ENCODE measurements at regions not wholly inside any gene's neighbourhood (a gene's known extent, or its start where the extent isn't known, plus 50 kb on each side); places are given as distances from the start of the nearest gene placed in this dataset.

DNA sequence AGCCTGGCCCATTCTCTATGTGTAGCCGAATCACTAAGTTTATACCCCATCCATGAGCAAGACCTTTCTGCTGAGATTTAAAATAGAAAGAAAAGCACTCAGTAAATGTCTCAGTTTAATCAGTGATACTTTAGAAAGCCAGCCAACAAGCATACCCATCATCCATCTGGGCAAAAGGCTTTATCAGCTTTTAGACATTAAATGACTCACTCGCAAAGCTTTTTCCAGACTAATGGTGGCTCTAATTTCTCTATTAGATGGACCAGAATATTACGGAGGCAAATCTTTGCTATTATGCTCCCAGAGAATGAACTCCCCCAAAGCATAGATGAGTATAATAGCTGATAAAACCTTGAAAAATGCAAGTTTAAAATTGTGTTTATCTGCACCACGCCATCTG lies 727.8 kb downstream of the GBE1 start:
- no peak overlapping the region for H3K9ac ChIP-seq (ENCODE audit: insufficient read depth in 1 of 2, low read depth in 2 of 2, low read length in 2 of 2)
- no peak for FAIRE-seq
- no peak overlapping the region for H3K27ac ChIP-seq (ENCODE audit: extremely low read depth, low read depth, low read length)
- no peak for DNase-seq (ENCODE audit: extremely low read depth in 1 of 4, low spot score in 3 of 4)
- no peaks in the 10 kb centered on the region for H3K27me3 ChIP-seq (ENCODE audit: control insufficient read depth in 2 of 2, insufficient read depth in 2 of 2, low read length in 2 of 2)
- WGBS (ENCODE audit: insufficient coverage, low coverage, missing lambda C conversion rate) = 0% methylated on average over 4 of the region's 4 CpGs
- H3K4me1 ChIP-seq (replicated peaks in 1 of 2; ENCODE audit: control insufficient read depth in 2 of 2, insufficient read depth in 2 of 2, low read length in 2 of 2) = no peaks in the 10 kb centered on the region
- H4K20me1 ChIP-seq (replicated peaks; ENCODE audit: control insufficient read depth, insufficient read depth, low read length) = no peaks in the 10 kb centered on the region
- H3K36me3 ChIP-seq (ENCODE audit: control insufficient read depth, insufficient read depth, low read length) = no peaks in the 10 kb centered on the region
- BruUV-seq (replicated peaks) = no TSS peak
- no peak overlapping the region for H3K4me2 ChIP-seq (ENCODE audit: insufficient read depth, low read length)
- intact Hi-C loops (cut with micrococcal nuclease) = no loop called here
- no peak for TF ChIP-seq CCAR2 (IDR thresholded peaks at IDR 0.05; ENCODE audit: low read depth, low read length)
- in situ Hi-C loops (cut with MboI) = no loop called here
- no peaks in the 10 kb centered on the region for H3K9me3 ChIP-seq (replicated peaks; ENCODE audit: control insufficient read depth, insufficient read depth, low read depth, low read length)
- H3K79me2 ChIP-seq (ENCODE audit: control insufficient read depth, insufficient read depth, low read length) = no peaks in the 10 kb centered on the region
- ChIA-PET POLR2A (no interaction called here), CTCF (ENCODE audit: low intra/inter-chr PET ratio) (no interaction called here)
- H3K4me3 ChIP-seq = no peak overlapping the region
- H2AFZ ChIP-seq (ENCODE audit: low read depth, low read length) = no peak overlapping the region
- ATAC-seq = no peak
- no peaks in the 10 kb centered on the region for H3K9me1 ChIP-seq (ENCODE audit: control insufficient read depth, insufficient read depth, low read length)

DNA sequence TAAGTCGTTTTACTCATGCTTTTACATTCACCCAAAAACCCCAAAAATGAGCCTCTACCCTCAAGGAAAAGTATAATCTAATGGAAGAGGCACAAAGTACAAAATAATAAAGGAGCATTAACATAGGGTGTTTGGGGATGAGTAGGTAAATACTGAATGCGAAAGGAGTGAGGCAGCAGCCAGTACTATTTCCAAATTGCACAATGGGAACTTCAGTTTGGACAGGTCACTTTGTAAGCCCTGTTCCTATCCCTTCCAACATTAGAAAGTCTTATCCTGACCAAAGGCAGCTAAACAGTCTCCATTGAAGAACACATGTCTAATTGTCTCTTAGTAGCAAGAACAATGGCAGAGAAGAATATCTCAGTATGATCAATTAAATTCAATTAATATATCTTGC lies 728.3 kb downstream of the GBE1 start:
- ChIA-PET CTCF (ENCODE audit: low intra/inter-chr PET ratio) (no interaction called here), POLR2A (no interaction called here)
- no peak overlapping the region for H2AFZ ChIP-seq (ENCODE audit: low read depth, low read length)
- H3K4me1 ChIP-seq (replicated peaks in 1 of 2; ENCODE audit: control insufficient read depth in 2 of 2, insufficient read depth in 2 of 2, low read length in 2 of 2) = no peaks in the 10 kb centered on the region
- no peak overlapping the region for H3K4me2 ChIP-seq (ENCODE audit: insufficient read depth, low read length)
- no peaks in the 10 kb centered on the region for H3K27me3 ChIP-seq (ENCODE audit: control insufficient read depth in 2 of 2, insufficient read depth in 2 of 2, low read length in 2 of 2)
- TF ChIP-seq CBFA2T3 (IDR thresholded peaks at IDR 0.05) (no peak), NCOA6 (IDR thresholded peaks at IDR 0.05) (no peak), TOE1 (IDR thresholded peaks at IDR 0.05; ENCODE audit: borderline replicate concordance) (no peak), TOE1 (CRISPR knock-in tag; IDR thresholded peaks at IDR 0.05; ENCODE audit: borderline replicate concordance, low read depth) (no peak), HIVEP1 (CRISPR knock-in tag; IDR thresholded peaks at IDR 0.05) (no peak), CAMTA2 (CRISPR knock-in tag; conservative IDR thresholded peaks at IDR 0.05) (no peak), ZNF445 (CRISPR knock-in tag; IDR thresholded peaks at IDR 0.05; ENCODE audit: low read depth) (no peak), NR4A1 (CRISPR knock-in tag; IDR thresholded peaks at IDR 0.05) (no peak), NR4A1 (tag; IDR thresholded peaks at IDR 0.05) (no peak), ZEB2 (IDR thresholded peaks at IDR 0.05) (no peak)
- TF ChIP-seq, protein P1, sequence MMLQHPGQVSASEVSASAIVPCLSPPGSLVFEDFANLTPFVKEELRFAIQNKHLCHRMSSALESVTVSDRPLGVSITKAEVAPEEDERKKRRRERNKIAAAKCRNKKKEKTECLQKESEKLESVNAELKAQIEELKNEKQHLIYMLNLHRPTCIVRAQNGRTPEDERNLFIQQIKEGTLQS (IDR thresholded peaks at IDR 0.05) = no peak
- TF ChIP-seq, protein P1 (CRISPR knock-in tag; conservative IDR thresholded peaks at IDR 0.05) = no peak
- no peak for DNase-seq (ENCODE audit: extremely low read depth in 1 of 4, low spot score in 3 of 4)
- no peaks in the 10 kb centered on the region for H3K9me1 ChIP-seq (ENCODE audit: control insufficient read depth, insufficient read depth, low read length)
- no peaks in the 10 kb centered on the region for H3K36me3 ChIP-seq (ENCODE audit: control insufficient read depth, insufficient read depth, low read length)
- no peak for ATAC-seq
- H3K4me3 ChIP-seq = no peak overlapping the region
- H3K9me3 ChIP-seq (replicated peaks; ENCODE audit: control insufficient read depth, insufficient read depth, low read depth, low read length) = no peaks in the 10 kb centered on the region
- no TSS peak for BruUV-seq (replicated peaks)
- 0% methylated on average over 2 of the region's 2 CpGs for WGBS (ENCODE audit: insufficient coverage, low coverage, missing lambda C conversion rate)
- no peaks in the 10 kb centered on the region for H4K20me1 ChIP-seq (replicated peaks; ENCODE audit: control insufficient read depth, insufficient read depth, low read length)
- in situ Hi-C loops (cut with MboI) (no loop called here), intact Hi-C loops (cut with micrococcal nuclease) (no loop called here)
- no peaks in the 10 kb centered on the region for H3K79me2 ChIP-seq (ENCODE audit: control insufficient read depth, insufficient read depth, low read length)
- H3K9ac ChIP-seq (ENCODE audit: insufficient read depth in 1 of 2, low read depth in 2 of 2, low read length in 2 of 2) = no peak overlapping the region
- no peak overlapping the region for H3K27ac ChIP-seq (ENCODE audit: extremely low read depth, low read depth, low read length)
- FAIRE-seq = no peak

All from K562 (cell line).